SK-N-SH (cell line): ENCODE measurements at regions not wholly inside any gene's neighbourhood (a gene's known extent, or its start where the extent isn't known, plus 50 kb on each side); places are given as distances from the start of the nearest gene placed in this dataset.

ENCODE experiments used
- CTCF ChIA-PET: fragments of 300-600, 350-600 bp; formaldehyde crosslinking; extraction: SDS; loops from one replicate; lab custom pipeline; 2021; lab: Yijun Ruan, JAX
- POLR2A ChIA-PET: fragments of 350-600 bp; sonication (Branson Sonifier 250); formaldehyde crosslinking; extraction: SDS; loops from one replicate; lab custom pipeline; 2020; ENCODE audit warnings: antibody characterized with exemption, inconsistent platforms; lab: Yijun Ruan, JAX
- DNase-seq: peaks from one replicate; pipeline ENCODE4 v3.0.0; 2012
- H2AFZ ChIP-seq: fragments of 200-600 bp; sonication (generic); 2 replicates; pipeline ENCODE4 v1.8.1; 2016; ENCODE audit warnings: antibody characterized with exemption, mild to moderate bottlenecking, low read depth
- H3F3A ChIP-seq: fragments of 200-600 bp; sonication (generic); replicated peaks from 2 replicates; pipeline ENCODE3; 2016; ENCODE audit warnings: antibody characterized with exemption, mild to moderate bottlenecking; ENCODE audit not compliant: insufficient read depth
- H3K27ac ChIP-seq, 2 experiments: fragments of 200-500 bp in 1 of 2; fragments of 200-600 bp in 1 of 2; sonication (Bioruptor generic) in 1 of 2; sonication (generic), shearing (Covaris generic) in 1 of 2; 2 replicates each; pipeline versions ENCODE4 v1.5.1 to v1.6.1; 2014 to 2016; ENCODE audit warnings: low read depth in 2 of 2, inconsistent platforms in 1 of 2, low read length in 1 of 2, mild to moderate bottlenecking in 1 of 2, mixed read lengths in 1 of 2
- H3K27me3 ChIP-seq: fragments of 200-600 bp; sonication (generic), shearing (Covaris generic); 2 replicates; pipeline ENCODE4 v1.6.1; 2016; ENCODE audit warnings: mixed run types; ENCODE audit not compliant: insufficient read depth
- H3K36me3 ChIP-seq, 2 experiments: fragments of 200-500 bp in 1 of 2; fragments of 200-600 bp in 1 of 2; sonication (Bioruptor generic) in 1 of 2; sonication (generic) in 1 of 2; replicated peaks in 1 of 2; 2 replicates each; pipeline versions ENCODE3 to v1.5.1; 2014 to 2016; ENCODE audit warnings: low read length in 1 of 2, mild to moderate bottlenecking in 1 of 2; ENCODE audit not compliant: insufficient read depth in 2 of 2, control insufficient read depth in 1 of 2
- H3K4me1 ChIP-seq, 2 experiments: fragments of 200-500 bp in 1 of 2; fragments of 200-600 bp in 1 of 2; sonication (Bioruptor generic) in 1 of 2; sonication (generic), shearing (Covaris generic) in 1 of 2; 2 replicates each; pipeline versions ENCODE4 v1.5.1 to v1.6.1; 2014 to 2016; ENCODE audit warnings: low read depth in 1 of 2, low read length in 1 of 2, mixed run types in 1 of 2; ENCODE audit not compliant: insufficient read depth in 2 of 2, control insufficient read depth in 1 of 2
- H3K4me2 ChIP-seq: fragments of 200-600 bp; sonication (generic), shearing (Covaris generic); 2 replicates; pipeline ENCODE4 v1.6.1; 2017; ENCODE audit warnings: mixed run types
- H3K4me3 ChIP-seq, 2 experiments: fragments of 200-500 bp in 1 of 2; fragments of 200-600 bp in 1 of 2; sonication (Bioruptor generic) in 1 of 2; sonication (generic), shearing (Covaris generic) in 1 of 2; 2 replicates each; pipeline versions ENCODE4 v1.5.1 to v1.8.1; 2014 to 2016; ENCODE audit warnings: low read depth in 2 of 2, inconsistent platforms in 1 of 2, low read length in 1 of 2, mild to moderate bottlenecking in 1 of 2, mixed read lengths in 1 of 2, moderate library complexity in 1 of 2
- H3K79me2 ChIP-seq: fragments of 200-600 bp; sonication (generic); 2 replicates; pipeline ENCODE4 v1.8.1; 2017; ENCODE audit warnings: mild to moderate bottlenecking; ENCODE audit not compliant: insufficient read depth
- H3K9ac ChIP-seq: fragments of 200-600 bp; sonication (generic); 2 replicates; pipeline ENCODE4 v1.6.1; 2017; ENCODE audit warnings: mixed run types
- H3K9me2 ChIP-seq: fragments of 200-600 bp; sonication (generic); 2 replicates; pipeline ENCODE4 v1.6.1; 2017; ENCODE audit warnings: mixed run types
- H3K9me3 ChIP-seq: fragments of 200-600 bp; sonication (generic); 2 replicates; pipeline ENCODE4 v1.6.1; 2017; ENCODE audit warnings: mixed run types, mild to moderate bottlenecking, moderate library complexity
- H4K20me1 ChIP-seq: fragments of 200-600 bp; sonication (generic); 2 replicates; pipeline ENCODE4 v1.6.1; 2017; ENCODE audit warnings: mild to moderate bottlenecking, mixed run types; ENCODE audit not compliant: insufficient read depth
- ELF1 ChIP-seq: IDR thresholded peaks from 2 replicates; pipeline ENCODE4 v1.4.0; 2012
- EP300 ChIP-seq, 2 experiments: IDR thresholded peaks; 2 replicates each; pipeline versions ENCODE4 v1.4.0 to v1.6.1; 2012; ENCODE audit warnings: borderline replicate concordance in 1 of 2, low read depth in 1 of 2, low read length in 1 of 2
- FOSL2 ChIP-seq: IDR thresholded peaks from 2 replicates; pipeline ENCODE4 v1.4.0; 2012; ENCODE audit warnings: low read depth, mild to moderate bottlenecking, moderate library complexity, borderline replicate concordance
- FOXJ3 ChIP-seq: sonication (generic); formaldehyde crosslinking; IDR thresholded peaks from 2 replicates; pipeline ENCODE4 v1.5.1; 2020; ENCODE audit warnings: mild to moderate bottlenecking, missing genetic modification reagents
- FOXM1 ChIP-seq: IDR thresholded peaks from 2 replicates; pipeline ENCODE4 v1.4.0; 2012; ENCODE audit warnings: low read depth, mild to moderate bottlenecking
- GABPA ChIP-seq: IDR thresholded peaks from 2 replicates; pipeline ENCODE4 v1.4.0; 2012; ENCODE audit warnings: low read depth, mild to moderate bottlenecking
- GATA2 ChIP-seq: sonication (generic); formaldehyde crosslinking; IDR thresholded peaks from 2 replicates; pipeline ENCODE4 v1.5.0; 2020; ENCODE audit warnings: mild to moderate bottlenecking, missing genetic modification reagents
- JUND ChIP-seq: IDR thresholded peaks from 2 replicates; pipeline ENCODE4 v1.4.0; 2012
- MEF2A ChIP-seq: IDR thresholded peaks from 2 replicates; pipeline ENCODE4 v1.4.0; 2012; ENCODE audit warnings: low read depth, borderline replicate concordance
- NFIC ChIP-seq: IDR thresholded peaks from 2 replicates; pipeline ENCODE4 v1.4.0; 2012; ENCODE audit warnings: borderline replicate concordance
- RCOR1 ChIP-seq: fragments of 150-350 bp; IDR thresholded peaks from 2 replicates; pipeline ENCODE4 v1.6.1; 2017; ENCODE audit warnings: antibody characterized with exemption, low read length
- RFX5 ChIP-seq: IDR thresholded peaks from 2 replicates; pipeline ENCODE4 v1.6.1; 2012; ENCODE audit warnings: mild to moderate bottlenecking, improper control_type of control experiment, low read length
- TAF1 ChIP-seq: IDR thresholded peaks from 2 replicates; pipeline ENCODE4 v1.6.1; 2012; ENCODE audit warnings: low read depth, mild to moderate bottlenecking, low read length, moderate library complexity, borderline replicate concordance
- TEAD4 ChIP-seq: IDR thresholded peaks from 2 replicates; pipeline ENCODE4 v1.4.0; 2012; ENCODE audit warnings: mild to moderate bottlenecking, borderline replicate concordance; ENCODE audit not compliant: insufficient read depth
- YY1 ChIP-seq: IDR thresholded peaks from 2 replicates; pipeline ENCODE4 v1.4.0; 2012; ENCODE audit warnings: low read depth, mild to moderate bottlenecking
- WGBS: methylation state at CpG from one replicate; pipeline ENCODE4 v1.1.6; 2017; ENCODE audit warnings: low lambda C conversion rate; 5-methylcytosine and 5-hydroxymethylcytosine counted together
- TF ChIP-seq, protein P1 (sequence below): IDR thresholded peaks from 2 replicates; pipeline ENCODE4 v1.4.0; 2012; ENCODE audit warnings: low read depth, borderline replicate concordance
- TF ChIP-seq, protein P2 (sequence below): IDR thresholded peaks from 2 replicates; pipeline ENCODE4 v1.4.0; 2012; ENCODE audit warnings: low read depth
- TF ChIP-seq, protein P3 (sequence below): IDR thresholded peaks from 2 replicates; pipeline ENCODE4 v1.4.0; 2012; ENCODE audit warnings: low read depth, borderline replicate concordance
- TF ChIP-seq, protein P4 (sequence below): fragments of 150-350 bp; IDR thresholded peaks from 2 replicates; pipeline ENCODE4 v1.6.1; 2016; ENCODE audit warnings: mild to moderate bottlenecking, low read depth, low read length

DNA sequence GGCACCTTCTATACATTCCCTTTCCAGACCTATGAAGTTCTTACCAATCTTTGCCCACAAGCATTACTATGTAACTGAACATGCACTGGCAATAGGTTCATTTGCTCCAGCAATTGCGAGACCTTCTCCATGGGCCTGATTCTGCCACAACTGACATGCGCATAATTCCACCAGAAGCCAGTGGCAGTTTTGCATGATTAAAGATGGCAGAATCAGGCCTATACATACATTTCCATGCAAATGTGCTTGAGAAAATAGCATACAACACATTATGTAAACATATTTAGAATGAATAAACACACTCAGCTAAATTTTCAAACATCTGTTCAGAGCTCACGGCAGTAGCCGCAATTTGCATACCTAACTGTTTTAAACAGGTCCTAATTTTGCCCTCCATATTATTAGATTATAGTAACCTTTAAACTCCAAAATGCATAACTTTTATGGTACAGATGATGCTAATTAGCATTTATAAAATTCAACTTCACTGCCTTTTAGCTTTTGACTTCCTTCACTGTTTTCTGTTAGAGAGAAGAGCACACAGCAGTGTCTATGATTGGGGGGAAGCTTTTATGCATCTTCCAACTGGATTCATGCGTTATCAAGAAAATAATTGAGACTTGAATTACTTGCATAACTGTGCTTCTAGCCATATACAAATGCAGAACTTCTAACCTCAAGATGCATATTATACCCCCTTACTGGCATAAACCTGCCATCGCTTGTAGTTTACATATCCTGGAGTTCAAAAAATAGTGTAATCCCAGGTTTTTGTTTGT, 155.3 kb upstream of the CDH19 start:
- H3F3A ChIP-seq = no peaks in the 10 kb centered on the region
- no peak overlapping the region for H3K4me2 ChIP-seq
- H3K79me2 ChIP-seq = no peaks in the 10 kb centered on the region
- no peaks in the 10 kb centered on the region for H3K9me2 ChIP-seq
- H2AFZ ChIP-seq = no peak overlapping the region
- 86% methylated on average over 6 of the region's 6 CpGs for WGBS
- H3K27ac ChIP-seq = no peak overlapping the region
- H3K4me1 ChIP-seq = no peaks in the 10 kb centered on the region
- ChIA-PET CTCF (no interaction called here), POLR2A (no interaction called here)
- H3K4me3 ChIP-seq = no peak overlapping the region
- H4K20me1 ChIP-seq = no peaks in the 10 kb centered on the region
- no peak overlapping the region for H3K9ac ChIP-seq
- TF ChIP-seq GATA2 (CRISPR knock-in tag) = no peak
- no peak for TF ChIP-seq RFX5
- TF ChIP-seq TAF1 = no peak
- TF ChIP-seq NFIC = no peak
- TF ChIP-seq FOXJ3 (CRISPR knock-in tag) = no peak
- H3K27me3 ChIP-seq = no peaks in the 10 kb centered on the region
- no peaks in the 10 kb centered on the region for H3K9me3 ChIP-seq
- DNase-seq = no peak
- no peaks in the 10 kb centered on the region for H3K36me3 ChIP-seq

DNA sequence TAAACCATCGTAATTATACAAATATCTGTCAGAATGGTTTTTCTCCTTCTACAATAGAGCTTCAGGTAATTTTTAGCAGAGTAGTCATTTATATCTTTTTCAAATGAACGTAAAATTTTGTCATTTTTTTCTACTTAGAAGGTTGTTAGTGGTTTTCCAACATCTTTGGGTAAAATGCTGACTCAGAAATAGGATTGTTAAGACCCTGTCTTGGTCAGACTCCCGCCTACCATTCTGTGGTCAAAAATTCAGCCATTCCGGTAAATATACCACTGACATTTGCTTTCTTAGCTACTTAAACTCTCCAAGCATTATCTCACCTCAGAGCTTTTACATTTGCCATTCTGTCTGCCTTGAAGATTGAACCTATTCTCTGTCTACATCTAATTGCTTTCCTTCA, 154.1 kb upstream of the CDH19 start:
- DNase-seq = no peak
- CTCF ChIA-PET = no interaction called here

More for the DNA sequence above, 154.1 kb upstream of the CDH19 start:
- POLR2A ChIA-PET = no interaction called here
- Histone ChIP-seq H3K9me2 (no peaks in the 10 kb centered on the region), H3K4me1 (no peaks in the 10 kb centered on the region), H3K27me3 (no peaks in the 10 kb centered on the region), H3K9ac (no peak overlapping the region), H4K20me1 (no peaks in the 10 kb centered on the region), H3K4me3 (no peak overlapping the region), H3K79me2 (no peaks in the 10 kb centered on the region), H3K9me3 (no peaks in the 10 kb centered on the region), H2AFZ (no peak overlapping the region), H3K4me2 (no peak overlapping the region), H3K36me3 (no peaks in the 10 kb centered on the region), H3F3A (no peaks in the 10 kb centered on the region), H3K27ac (no peak overlapping the region)
- WGBS = 26% methylated on average over 4 of the region's 4 CpGs
- no peak for TF ChIP-seq GABPA
- no peak for TF ChIP-seq MEF2A
- no peak for TF ChIP-seq RCOR1
- TF ChIP-seq TEAD4 = no peak
- TF ChIP-seq, protein P1, sequence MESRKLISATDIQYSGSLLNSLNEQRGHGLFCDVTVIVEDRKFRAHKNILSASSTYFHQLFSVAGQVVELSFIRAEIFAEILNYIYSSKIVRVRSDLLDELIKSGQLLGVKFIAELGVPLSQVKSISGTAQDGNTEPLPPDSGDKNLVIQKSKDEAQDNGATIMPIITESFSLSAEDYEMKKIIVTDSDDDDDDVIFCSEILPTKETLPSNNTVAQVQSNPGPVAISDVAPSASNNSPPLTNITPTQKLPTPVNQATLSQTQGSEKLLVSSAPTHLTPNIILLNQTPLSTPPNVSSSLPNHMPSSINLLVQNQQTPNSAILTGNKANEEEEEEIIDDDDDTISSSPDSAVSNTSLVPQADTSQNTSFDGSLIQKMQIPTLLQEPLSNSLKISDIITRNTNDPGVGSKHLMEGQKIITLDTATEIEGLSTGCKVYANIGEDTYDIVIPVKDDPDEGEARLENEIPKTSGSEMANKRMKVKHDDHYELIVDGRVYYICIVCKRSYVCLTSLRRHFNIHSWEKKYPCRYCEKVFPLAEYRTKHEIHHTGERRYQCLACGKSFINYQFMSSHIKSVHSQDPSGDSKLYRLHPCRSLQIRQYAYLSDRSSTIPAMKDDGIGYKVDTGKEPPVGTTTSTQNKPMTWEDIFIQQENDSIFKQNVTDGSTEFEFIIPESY = no peak
- no peak for TF ChIP-seq FOXJ3 (CRISPR knock-in tag)
- TF ChIP-seq, protein P2, sequence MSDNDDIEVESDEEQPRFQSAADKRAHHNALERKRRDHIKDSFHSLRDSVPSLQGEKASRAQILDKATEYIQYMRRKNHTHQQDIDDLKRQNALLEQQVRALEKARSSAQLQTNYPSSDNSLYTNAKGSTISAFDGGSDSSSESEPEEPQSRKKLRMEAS = no peak
- TF ChIP-seq, protein P3, sequence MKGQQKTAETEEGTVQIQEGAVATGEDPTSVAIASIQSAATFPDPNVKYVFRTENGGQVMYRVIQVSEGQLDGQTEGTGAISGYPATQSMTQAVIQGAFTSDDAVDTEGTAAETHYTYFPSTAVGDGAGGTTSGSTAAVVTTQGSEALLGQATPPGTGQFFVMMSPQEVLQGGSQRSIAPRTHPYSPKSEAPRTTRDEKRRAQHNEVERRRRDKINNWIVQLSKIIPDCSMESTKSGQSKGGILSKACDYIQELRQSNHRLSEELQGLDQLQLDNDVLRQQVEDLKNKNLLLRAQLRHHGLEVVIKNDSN = no peak
- TF ChIP-seq RFX5 = no peak
- TF ChIP-seq, protein P4, sequence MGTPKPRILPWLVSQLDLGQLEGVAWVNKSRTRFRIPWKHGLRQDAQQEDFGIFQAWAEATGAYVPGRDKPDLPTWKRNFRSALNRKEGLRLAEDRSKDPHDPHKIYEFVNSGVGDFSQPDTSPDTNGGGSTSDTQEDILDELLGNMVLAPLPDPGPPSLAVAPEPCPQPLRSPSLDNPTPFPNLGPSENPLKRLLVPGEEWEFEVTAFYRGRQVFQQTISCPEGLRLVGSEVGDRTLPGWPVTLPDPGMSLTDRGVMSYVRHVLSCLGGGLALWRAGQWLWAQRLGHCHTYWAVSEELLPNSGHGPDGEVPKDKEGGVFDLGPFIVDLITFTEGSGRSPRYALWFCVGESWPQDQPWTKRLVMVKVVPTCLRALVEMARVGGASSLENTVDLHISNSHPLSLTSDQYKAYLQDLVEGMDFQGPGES = no peak
- no peak for TF ChIP-seq FOSL2
- TF ChIP-seq YY1 = no peak
- no peak for TF ChIP-seq ELF1
- no peak for TF ChIP-seq FOXM1
- no peak for TF ChIP-seq EP300 (IDR thresholded peaks at IDR 0.05; ENCODE audit: borderline replicate concordance in 1 of 2, low read depth in 1 of 2, low read length in 1 of 2)
- TF ChIP-seq JUND = no peak
